GM18508 (cell line): ENCODE measurements at regions not wholly inside any gene's neighbourhood (a gene's known extent, or its start where the extent isn't known, plus 50 kb on each side); places are given as distances from the start of the nearest gene placed in this dataset.
"Not testable (repeated sequence)": the region's sequence is repeated elsewhere in the genome, so short reads cannot be mapped to it uniquely, and the experiment has no call there.

ENCODE experiments used
- ATAC-seq: cut with Tn5 transposase; IDR thresholded peaks from one replicate; pipeline ENCODE4 v1.9.1; 2021; ENCODE audit warnings: moderate number of reproducible peaks; ENCODE audit not compliant: insufficient read depth, unreplicated experiment

GRCh38 chr14:44873536-44873935 is 88.2 kb downstream of the KLHL28 start:
- no peak for ATAC-seq

GRCh38 chr14:44866770-44867169 is 95.0 kb downstream of the KLHL28 start:
- no peak for ATAC-seq

- ATAC-seq, result no peak
Observed at GRCh38 chr14:44866322-44866721, 95.4 kb downstream of the KLHL28 start.

- ATAC-seq, result no peak
Observed at GRCh38 chr14:44863271-44863670, 98.5 kb downstream of the KLHL28 start.

- no peak for ATAC-seq
Observed at GRCh38 chr14:44854114-44854513, 107.6 kb downstream of the KLHL28 start.

- ATAC-seq, result no peak
Observed at GRCh38 chr14:44847526-44848309, 114.0 kb downstream of the KLHL28 start.

- ATAC-seq, result no peak
Observed at GRCh38 chr14:44846232-44846824, 115.4 kb downstream of the KLHL28 start.

- not testable (repeated sequence) for ATAC-seq
Observed at GRCh38 chr14:44835928-44836327, 125.8 kb downstream of the KLHL28 start.

- ATAC-seq, result no peak
Observed at GRCh38 chr14:44833376-44834060, 128.2 kb downstream of the KLHL28 start.

- no peak for ATAC-seq
Observed at GRCh38 chr14:44830371-44830770, 131.4 kb downstream of the KLHL28 start.

- no peak for ATAC-seq
Observed at GRCh38 chr14:44829021-44829420, 132.7 kb downstream of the KLHL28 start.

- no peak for ATAC-seq
Observed at GRCh38 chr14:44828023-44828422, 133.7 kb downstream of the KLHL28 start.

GRCh38 chr14:44820230-44820964 is 141.3 kb downstream of the KLHL28 start:
- ATAC-seq, result no peak

- ATAC-seq, result no peak
Observed at GRCh38 chr14:44814196-44814595, 147.6 kb downstream of the KLHL28 start.

GRCh38 chr14:44812672-44813071 is 149.1 kb downstream of the KLHL28 start:
- ATAC-seq, result no peak

GRCh38 chr14:44804391-44804790 is 157.4 kb downstream of the KLHL28 start:
- ATAC-seq, result no peak

- ATAC-seq, result peak; percentile 95
Observed at GRCh38 chr14:44803239-44803905, 158.4 kb downstream of the KLHL28 start.

GRCh38 chr14:44798386-44799242 is 163.1 kb downstream of the KLHL28 start:
- no peak for ATAC-seq

GRCh38 chr14:44795725-44796124 is 166.0 kb downstream of the KLHL28 start:
- ATAC-seq, result no peak
